Esophagus muscularis mucosa (tissue), 3 donors: ENCODE measurements at regions not wholly inside any gene's neighbourhood (a gene's known extent, or its start where the extent isn't known, plus 50 kb on each side); places are given as distances from the start of the nearest gene placed in this dataset.
"Not testable (repeated sequence)": the region's sequence is repeated elsewhere in the genome, so short reads cannot be mapped to it uniquely, and the experiment has no call there.

Source experiments
- CTCF ChIP-seq, 3 experiments: fragments of 200-600 bp in 2 of 3; fragments of 450-650 bp in 1 of 3; sonication (generic) in 2 of 3; IDR thresholded peaks; one replicate each; pipeline ENCODE4 v1.5.1; 2017 to 2019; ENCODE audit warnings: antibody characterized with exemption in 3 of 3, mild to moderate bottlenecking in 2 of 3, moderate library complexity in 1 of 3
- POLR2A ChIP-seq: fragments of 450-650 bp; IDR thresholded peaks from one replicate; pipeline ENCODE4 v1.6.1; 2017; ENCODE audit warnings: antibody characterized with exemption, moderate library complexity, mild to moderate bottlenecking, low read depth
- POLR2AphosphoS5 ChIP-seq, 2 donors: sonication (generic); formaldehyde crosslinking; IDR thresholded peaks; one replicate each; pipeline ENCODE4 v1.6.1; 2017; ENCODE audit warnings: antibody characterized with exemption in 2 of 2

GRCh38 chr6:168795611-168796010, 354.6 kb downstream of the SMOC2 start:
- TF ChIP-seq POLR2A; CTCF (IDR thresholded peaks at IDR 0.05); POLR2AphosphoS5 (IDR thresholded peaks at IDR 0.05): not testable (repeated sequence)
